ENCODE measurements at regions not wholly inside any gene's neighbourhood (a gene's known extent, or its start where the extent isn't known, plus 50 kb on each side); places are given as distances from the start of the nearest gene placed in this dataset.

DNA sequence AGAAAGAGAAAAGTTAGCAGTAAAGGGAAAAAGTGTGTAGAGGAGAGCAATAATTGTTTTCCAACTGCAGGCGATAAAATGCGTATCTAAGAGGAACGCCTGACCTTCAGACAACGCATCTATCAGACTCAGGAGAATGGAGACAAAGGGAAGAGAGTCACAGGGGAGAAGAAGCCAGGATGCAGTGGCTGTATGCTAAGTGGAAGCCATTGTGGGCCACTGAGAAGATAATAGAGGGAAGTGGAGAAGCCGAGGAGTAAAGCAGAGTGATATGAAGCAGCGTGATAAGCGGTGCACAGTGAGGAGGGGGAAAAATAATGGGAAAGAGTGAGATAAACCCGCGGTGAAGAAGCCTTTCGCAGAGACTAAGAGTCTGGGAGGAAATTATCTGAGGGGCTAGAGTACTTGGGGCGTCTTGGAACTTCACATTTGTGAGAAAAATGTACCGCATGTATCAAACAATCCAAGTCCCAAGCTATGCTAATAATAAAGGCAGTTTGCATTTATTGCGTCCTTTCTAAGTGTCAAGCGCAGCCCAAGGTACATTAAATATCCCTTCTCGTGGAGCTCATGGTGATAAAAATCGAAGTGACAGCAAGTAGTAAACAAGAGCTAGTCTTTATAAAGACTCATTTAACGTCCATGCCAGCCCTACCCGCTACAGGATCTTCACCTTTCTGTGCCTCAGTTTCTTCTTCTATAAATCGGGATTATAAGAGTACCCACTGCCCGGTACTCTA is 259.8 kb upstream of the PROX1 start:
- TF ChIP-seq POLR2A (IDR thresholded peaks at IDR 0.05) (no peak), EP300 (IDR thresholded peaks at IDR 0.05; ENCODE audit: low read depth) (no peak)
- TF ChIP-seq, protein P1, sequence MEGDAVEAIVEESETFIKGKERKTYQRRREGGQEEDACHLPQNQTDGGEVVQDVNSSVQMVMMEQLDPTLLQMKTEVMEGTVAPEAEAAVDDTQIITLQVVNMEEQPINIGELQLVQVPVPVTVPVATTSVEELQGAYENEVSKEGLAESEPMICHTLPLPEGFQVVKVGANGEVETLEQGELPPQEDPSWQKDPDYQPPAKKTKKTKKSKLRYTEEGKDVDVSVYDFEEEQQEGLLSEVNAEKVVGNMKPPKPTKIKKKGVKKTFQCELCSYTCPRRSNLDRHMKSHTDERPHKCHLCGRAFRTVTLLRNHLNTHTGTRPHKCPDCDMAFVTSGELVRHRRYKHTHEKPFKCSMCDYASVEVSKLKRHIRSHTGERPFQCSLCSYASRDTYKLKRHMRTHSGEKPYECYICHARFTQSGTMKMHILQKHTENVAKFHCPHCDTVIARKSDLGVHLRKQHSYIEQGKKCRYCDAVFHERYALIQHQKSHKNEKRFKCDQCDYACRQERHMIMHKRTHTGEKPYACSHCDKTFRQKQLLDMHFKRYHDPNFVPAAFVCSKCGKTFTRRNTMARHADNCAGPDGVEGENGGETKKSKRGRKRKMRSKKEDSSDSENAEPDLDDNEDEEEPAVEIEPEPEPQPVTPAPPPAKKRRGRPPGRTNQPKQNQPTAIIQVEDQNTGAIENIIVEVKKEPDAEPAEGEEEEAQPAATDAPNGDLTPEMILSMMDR (IDR thresholded peaks at IDR 0.05) = no peak
